HG03565 (cell line): ENCODE measurements at regions not wholly inside any gene's neighbourhood (a gene's known extent, or its start where the extent isn't known, plus 50 kb on each side); places are given as distances from the start of the nearest gene placed in this dataset.

Source experiments
- ATAC-seq: cut with Tn5 transposase; IDR thresholded peaks from one replicate; pipeline ENCODE4 v1.9.1; 2021; ENCODE audit warnings: mild to moderate bottlenecking, moderate library complexity; ENCODE audit not compliant: unreplicated experiment

DNA sequence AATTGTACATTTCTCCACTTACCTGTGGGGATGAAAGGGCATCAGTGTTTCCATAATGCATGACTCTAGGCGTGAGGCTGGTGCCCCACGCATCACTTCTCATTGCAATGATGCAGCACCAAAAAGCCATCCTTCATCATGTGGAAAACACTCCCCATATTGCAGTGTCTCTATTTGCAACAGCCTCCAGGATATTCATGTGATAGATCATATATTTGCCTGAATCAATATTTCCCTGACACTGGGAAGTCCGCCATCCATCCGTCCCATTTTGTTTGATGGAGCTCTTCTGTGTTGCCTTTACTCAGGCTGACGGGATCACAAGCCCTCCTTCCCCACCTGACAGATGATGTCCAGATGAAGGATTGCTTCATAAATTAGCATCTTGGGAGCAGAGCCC lies 74.5 kb upstream of the CAMK1G start:
- no peak for ATAC-seq

DNA sequence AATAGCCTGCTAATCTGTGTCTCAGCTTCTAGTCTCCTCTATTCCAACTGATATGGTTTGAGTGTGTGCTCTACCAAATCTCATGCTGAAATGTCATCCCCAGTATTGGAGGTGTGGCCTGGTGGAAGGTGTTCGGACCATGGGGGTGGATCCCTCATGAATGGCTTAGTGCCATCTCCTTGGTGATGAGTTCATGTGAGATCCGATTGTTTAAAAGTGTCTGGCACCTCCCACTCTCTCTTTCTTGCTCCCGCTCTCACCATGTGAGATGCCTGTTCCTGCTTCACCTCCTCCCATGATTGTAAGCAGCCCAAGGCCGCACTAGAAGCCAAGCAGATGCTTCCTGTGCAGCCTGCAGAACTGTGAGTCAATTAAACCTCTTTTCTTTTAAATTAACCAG lies 73.5 kb upstream of the CAMK1G start:
- ATAC-seq, result no peak

DNA sequence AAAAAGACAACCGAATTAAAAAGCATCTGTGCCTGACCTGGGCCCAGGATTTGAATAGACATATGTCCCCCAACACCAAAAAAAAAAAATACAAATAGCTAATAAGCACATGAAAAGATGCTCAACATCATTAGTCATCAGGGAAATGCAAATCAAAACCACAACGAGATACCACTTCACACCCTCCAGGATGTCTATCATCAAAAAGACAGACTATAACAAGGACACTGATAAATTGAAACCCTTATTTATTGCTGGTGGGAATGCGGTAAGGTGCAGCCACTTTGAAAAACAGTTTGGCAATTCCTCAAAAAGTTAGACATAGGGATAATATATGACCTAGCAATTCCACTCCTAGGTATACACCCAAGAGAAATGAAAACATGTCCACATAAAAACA lies 72.3 kb upstream of the CAMK1G start:
- ATAC-seq, result no peak

DNA sequence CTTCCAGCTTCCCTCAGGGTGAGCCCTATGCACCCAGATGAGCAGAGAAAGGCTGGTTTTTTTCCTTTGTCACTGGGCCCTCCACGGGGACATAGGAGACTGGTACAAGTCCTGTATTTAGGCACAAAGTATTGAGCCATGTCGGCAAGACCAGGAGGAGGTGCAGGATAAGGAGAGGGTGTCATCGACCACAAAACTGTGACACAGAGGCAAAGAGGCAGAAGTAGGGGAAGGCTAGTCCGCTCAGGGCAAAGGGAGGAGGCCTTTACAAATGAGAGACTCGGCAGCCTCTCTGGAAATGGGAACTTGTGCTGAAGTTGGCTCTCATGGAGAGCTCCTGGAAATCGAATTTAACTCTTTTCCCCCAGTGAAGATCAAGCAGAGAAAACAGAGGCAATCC lies 70.7 kb upstream of the CAMK1G start:
- no peak for ATAC-seq

DNA sequence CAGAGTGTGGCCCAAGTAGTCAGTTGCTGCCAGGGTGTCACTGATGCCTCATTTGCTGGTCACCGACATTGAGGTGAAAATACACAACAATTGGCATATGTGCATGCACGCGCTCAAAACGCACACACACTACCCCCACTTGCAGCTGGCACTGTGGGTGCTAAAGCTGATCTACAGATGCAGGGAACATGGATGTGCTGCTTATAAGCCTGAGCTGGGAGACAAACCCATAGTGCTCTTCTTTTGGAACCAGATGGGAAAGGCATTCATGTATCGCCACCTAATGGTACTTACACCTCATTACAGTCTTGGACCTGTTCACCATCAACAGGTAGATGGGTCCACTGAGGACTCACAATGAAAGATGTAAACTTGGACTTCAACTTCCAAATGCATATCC lies 70.3 kb upstream of the CAMK1G start:
- ATAC-seq, result no peak

DNA sequence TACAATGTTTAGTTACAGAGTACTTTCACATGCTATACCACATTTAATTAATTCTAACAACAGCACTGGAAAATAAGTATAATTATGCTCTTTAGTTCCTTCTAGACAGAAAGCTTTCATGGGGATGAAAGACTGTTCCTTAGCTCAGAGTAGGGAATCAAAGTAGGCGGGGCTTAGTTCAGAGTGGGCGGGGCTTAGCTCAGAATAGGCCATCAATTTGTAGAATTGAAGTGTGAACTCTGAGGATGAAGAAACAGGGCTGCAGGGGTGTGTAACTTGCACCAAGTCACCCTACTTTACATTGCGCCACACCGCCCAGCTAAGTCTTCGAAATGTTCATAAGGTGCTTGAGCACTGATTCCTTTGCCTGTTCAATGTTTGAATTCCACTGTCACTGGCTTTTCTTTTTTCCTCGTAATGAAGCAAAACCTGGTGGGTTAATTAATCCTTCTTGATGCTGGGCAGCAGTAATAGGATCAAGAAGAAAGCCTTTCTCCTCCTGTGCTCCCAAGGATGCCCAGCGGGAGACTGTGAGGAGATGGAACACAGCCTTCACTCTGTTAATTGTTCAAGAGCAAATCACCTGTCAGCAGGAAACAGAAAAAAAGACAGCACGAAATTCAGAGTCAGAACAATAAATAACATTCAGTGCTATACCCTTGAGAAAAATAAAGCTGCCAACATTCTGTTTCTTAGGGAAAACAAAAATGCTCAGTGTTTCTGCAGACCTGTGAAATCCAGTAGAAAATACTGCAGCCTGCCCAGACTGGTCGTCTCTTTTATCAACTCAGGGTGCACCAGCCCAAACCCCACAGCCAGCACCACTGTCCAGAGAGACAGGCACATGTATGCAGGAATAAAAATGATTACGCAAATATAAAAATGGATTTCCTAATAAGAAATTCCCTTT lies 66.5 kb upstream of the CAMK1G start:
- ATAC-seq, result no peak

DNA sequence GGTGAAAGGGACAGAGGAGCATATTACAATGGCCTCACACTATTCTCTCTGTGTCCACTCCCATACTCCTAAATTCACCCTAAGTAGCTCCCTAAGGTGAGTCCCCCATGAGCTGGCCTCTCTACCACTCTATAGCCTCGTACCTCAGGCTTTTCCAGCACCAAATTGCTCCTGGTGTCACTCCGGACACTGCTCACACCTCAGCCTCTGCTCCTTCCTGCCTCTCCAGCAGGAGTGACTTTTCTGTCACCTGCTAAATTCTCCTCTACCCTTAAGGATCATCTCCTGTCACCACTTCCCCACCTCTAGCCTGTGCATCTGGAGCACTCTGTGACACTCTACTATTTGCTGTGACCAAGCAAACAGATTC lies 65.8 kb upstream of the CAMK1G start:
- no peak for ATAC-seq

DNA sequence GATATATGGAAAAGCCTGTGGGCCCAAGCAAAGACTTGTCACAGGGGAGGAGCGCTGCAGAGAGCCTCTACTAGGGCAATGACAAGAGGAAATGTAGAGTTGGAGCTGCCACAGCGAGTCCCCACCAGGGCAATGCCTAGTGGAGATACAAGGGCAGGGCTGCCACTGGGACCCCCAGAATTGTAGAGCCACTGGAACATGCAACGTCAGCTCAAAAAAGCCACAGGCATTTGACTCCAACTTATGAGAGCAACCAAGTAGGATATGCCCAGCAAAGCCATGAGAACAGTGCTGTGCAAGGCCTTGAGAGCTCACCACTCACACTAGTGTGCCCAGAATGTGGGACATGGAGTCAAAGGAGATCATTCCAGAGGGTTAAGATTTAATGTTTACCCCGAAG lies 63.7 kb upstream of the CAMK1G start:
- no peak for ATAC-seq

DNA sequence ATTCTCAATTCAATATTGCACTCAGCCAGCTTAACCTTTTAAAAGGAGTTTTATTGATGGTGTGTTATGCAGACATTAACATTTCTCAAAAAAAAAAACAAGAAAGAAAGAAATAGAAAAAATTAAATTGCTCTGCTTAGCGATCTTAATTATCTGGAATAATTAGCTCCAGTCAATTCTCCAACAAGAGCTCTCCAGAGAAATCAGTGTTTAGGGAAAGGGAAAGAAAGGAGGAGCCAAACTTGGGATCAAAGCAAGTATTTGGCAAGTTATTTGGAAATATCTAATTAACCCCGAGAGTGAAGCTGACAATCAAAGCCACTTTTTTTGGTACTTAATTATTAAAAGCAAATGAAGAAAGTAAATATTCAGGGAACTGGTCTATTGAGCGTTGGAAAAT lies 60.7 kb upstream of the CAMK1G start:
- ATAC-seq, result no peak

DNA sequence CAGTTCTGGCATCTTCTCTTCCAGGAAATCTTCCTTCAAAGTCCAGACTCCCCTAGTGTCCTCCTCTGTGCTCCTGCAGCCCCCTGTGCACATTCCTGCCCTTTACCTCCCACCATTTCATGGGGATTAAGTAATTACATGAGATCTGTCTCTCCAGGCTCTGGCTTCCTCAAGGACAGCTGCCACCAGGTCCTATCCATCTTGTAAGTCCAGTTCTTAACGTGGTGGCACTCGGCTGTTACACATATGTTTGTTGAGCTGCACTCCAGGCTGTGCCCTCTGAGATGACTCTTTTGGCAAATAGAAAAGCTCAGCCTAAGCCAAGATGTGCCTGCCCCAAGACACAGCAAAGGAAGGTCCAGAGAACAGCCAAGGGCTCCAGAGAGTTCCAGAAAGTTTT lies 57.4 kb upstream of the CAMK1G start:
- no peak for ATAC-seq

DNA sequence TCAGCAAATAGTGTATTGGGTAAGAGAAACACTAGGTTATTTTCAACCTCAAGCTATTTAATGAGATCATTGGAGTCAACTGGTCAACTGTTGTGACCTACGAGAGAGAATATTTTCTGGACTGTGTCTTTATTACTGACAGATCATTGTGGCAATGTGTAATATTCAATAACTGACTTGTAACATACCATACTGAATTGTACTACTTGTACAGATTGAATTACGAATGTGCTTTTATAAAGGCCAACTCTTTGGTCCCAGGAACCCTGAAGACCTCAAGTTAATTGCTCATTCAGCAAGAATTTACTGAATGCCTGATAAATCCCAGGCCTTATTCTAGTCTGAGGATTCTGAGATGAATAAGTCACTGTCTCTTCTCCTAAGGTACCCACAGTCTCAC lies 56.1 kb upstream of the CAMK1G start:
- no peak for ATAC-seq

DNA sequence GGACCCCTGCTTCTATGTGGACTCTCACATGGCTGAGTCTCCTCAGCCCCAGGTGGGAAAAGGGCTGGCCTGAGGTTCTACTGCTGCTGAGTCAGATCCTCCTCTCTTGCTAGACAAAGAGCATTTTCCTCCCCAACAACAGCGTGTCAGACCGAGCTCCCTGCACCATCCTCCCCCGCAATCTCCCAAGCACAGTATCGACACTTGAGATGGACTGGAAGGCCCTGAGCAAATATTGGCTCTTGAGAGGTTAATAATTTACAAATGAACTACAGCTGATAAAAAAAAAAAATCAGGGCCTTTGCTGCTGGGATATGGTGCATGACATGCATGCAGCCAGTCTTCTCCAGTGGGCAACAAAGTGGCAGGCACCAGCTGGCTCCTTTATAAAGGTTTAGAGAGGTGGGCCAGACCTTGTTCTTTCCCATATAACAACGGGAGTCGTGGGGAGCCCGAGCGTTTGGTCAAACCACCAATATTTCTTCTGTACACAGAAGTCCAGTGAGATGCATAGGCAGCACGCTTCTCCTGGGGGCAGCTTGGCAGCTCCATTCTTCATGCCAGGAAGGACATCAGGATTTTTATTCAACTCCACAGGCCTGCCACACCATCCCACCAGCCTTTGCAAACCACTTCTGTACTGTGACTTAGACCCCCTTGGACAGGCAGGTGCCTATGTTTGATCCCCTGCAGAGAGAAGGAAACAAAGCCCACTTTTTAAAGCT lies 55.4 kb upstream of the CAMK1G start:
- ATAC-seq, result no peak

DNA sequence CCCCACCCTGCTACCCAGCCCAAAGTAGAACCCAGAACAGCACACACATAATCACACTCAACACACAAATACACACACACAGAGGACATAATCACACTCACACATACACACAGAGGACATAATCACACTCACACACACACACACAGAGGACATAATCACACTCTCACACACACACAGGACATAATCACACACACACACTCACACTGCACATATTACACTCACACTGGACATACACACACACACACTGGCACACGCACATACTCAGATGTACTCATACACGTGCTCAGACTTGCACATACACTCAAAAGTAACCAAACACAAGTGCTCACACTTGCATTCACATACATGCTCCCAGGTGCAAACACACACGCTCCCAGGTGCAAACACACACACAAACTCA lies 54.3 kb upstream of the CAMK1G start:
- no peak for ATAC-seq

DNA sequence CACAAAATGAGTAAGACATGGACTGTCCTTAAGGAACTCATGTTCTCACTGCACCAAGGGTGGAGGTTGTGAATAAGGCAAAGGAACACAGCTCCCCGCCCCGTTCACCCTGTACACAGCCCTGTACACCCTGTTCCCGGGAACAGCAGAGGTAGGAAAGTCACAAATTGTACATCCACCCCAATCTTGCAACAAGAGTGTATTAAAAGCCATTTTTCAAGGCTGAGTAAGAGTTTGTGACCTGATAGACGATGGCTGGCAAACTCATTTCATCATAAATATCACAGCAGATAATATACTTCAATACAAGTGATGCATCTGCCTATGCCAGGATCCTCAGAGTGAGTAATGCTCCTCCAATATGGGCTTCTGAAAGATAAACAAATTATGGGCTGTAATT lies 52.5 kb upstream of the CAMK1G start:
- ATAC-seq, result no peak

DNA sequence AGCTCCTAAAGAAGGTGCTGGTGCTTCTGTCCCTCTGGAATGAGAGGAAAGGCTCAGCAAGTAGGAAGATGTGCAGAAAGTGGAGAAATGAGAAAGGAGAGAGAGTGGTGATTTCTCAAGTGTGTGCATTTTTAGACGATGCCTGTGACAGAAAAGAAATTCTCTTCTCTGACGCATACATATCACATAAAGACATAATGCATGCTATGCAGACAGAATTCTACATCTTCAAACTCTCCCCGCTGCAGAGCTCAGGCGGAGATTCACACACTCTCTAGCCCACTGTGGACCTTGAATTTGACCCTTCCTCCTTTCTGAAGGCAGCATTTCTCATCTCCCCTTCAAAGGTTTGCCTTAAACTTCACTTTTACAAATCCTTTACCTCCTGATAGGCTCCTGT lies 52.0 kb upstream of the CAMK1G start:
- ATAC-seq, result no peak
